ENCODE measurements at regions not wholly inside any gene's neighbourhood (a gene's known extent, or its start where the extent isn't known, plus 50 kb on each side); places are given as distances from the start of the nearest gene placed in this dataset.

DNA sequence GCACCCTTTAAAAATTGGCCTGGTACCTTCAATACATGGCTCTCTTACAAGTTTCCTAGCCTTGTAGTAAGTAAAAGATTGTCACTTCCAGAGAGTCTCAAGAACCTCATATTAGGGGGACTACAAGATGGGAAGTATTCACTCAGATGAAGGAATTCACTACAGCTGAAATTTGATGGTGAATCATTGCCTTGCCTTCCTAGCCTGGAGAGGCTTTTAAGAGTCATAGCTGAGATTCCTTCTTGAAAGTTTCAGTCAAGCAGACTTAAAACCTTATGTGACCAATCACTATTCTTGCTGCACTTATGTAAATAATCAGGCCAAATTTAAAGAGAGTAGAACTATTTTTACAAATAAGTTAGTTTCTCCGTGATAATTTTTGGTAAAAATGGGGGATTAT is 451.6 kb downstream of the TRHDE start:
- intact Hi-C loops (cut with DNase I, micrococcal nuclease): no loop called here
- ATAC-seq (ENCODE audit: poor library complexity) (no peak), DNase-seq (no peak)
- Histone ChIP-seq H3K4me1 (ENCODE audit: insufficient read depth, low read length) (no peaks in the 10 kb centered on the region), H3K4me3 (ENCODE audit: low read length) (no peak overlapping the region), H3K27me3 (ENCODE audit: control insufficient read depth in 1 of 2, insufficient read depth in 2 of 2, low read length in 2 of 2) (no peaks in the 10 kb centered on the region), H3K9me3 (ENCODE audit: control insufficient read depth in 1 of 2, insufficient read depth in 1 of 2, low read length in 2 of 2) (no peaks in the 10 kb centered on the region), H3K36me3 (ENCODE audit: insufficient read depth, low read length) (no peaks in the 10 kb centered on the region), H3K27ac (ENCODE audit: low read depth in 1 of 2, low read length in 2 of 2) (no peak overlapping the region)
- POLR2A ChIA-PET: no interaction called here
- H3K27ac Mint-ChIP-seq: no peak overlapping the region
- CTCF ChIA-PET: no interaction called here
- no peak overlapping the region for H3K4me3 Mint-ChIP-seq
- H3K27me3 Mint-ChIP-seq: no peaks in the 10 kb centered on the region
- TF ChIP-seq, protein P1, sequence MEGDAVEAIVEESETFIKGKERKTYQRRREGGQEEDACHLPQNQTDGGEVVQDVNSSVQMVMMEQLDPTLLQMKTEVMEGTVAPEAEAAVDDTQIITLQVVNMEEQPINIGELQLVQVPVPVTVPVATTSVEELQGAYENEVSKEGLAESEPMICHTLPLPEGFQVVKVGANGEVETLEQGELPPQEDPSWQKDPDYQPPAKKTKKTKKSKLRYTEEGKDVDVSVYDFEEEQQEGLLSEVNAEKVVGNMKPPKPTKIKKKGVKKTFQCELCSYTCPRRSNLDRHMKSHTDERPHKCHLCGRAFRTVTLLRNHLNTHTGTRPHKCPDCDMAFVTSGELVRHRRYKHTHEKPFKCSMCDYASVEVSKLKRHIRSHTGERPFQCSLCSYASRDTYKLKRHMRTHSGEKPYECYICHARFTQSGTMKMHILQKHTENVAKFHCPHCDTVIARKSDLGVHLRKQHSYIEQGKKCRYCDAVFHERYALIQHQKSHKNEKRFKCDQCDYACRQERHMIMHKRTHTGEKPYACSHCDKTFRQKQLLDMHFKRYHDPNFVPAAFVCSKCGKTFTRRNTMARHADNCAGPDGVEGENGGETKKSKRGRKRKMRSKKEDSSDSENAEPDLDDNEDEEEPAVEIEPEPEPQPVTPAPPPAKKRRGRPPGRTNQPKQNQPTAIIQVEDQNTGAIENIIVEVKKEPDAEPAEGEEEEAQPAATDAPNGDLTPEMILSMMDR (IDR thresholded peaks at IDR 0.05): no peak
- H3K36me3 Mint-ChIP-seq (ENCODE audit: low read depth): no peaks in the 10 kb centered on the region
- no peaks in the 10 kb centered on the region for H3K4me1 Mint-ChIP-seq (ENCODE audit: low read depth)
- peaks cover 2% of the 10 kb centered on the region for H3K9me3 Mint-ChIP-seq

DNA sequence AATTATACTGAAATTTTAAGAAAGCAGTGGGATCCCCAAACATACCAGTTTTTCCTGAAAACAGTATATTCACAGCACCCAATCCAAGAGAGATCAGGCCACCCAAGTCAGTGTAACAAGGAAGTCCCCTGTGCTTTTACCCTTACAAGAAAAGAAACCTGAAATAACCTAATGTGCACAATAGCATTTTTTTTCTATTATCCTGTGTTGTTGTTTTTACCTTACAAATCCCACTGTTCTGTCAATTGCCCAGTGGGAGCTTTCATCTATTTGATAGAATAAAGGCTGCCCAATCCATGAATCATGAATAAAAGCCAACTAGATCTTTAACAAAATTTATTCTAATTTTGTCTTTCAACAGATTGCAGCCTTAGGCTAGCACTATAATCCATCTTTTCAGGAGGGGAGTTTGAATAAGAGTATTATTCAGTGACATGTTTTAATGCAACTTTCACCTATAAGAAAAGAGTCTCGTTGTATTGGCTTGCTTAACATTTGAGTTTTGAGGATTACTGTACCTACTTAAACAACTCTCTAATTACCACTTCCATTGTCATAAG is 457.4 kb downstream of the TRHDE start:
- Histone ChIP-seq H3K36me3 (ENCODE audit: insufficient read depth, low read length) (no peaks in the 10 kb centered on the region), H3K9me3 (ENCODE audit: control insufficient read depth in 1 of 2, insufficient read depth in 1 of 2, low read length in 2 of 2) (no peaks in the 10 kb centered on the region), H3K27ac (ENCODE audit: low read depth in 1 of 2, low read length in 2 of 2) (no peak overlapping the region), H3K27me3 (ENCODE audit: control insufficient read depth in 1 of 2, insufficient read depth in 2 of 2, low read length in 2 of 2) (no peaks in the 10 kb centered on the region), H3K4me1 (ENCODE audit: insufficient read depth, low read length) (no peaks in the 10 kb centered on the region), H3K4me3 (ENCODE audit: low read length) (no peak overlapping the region)
- ATAC-seq (ENCODE audit: poor library complexity) (no peak), DNase-seq (no peak)
- no peaks in the 10 kb centered on the region for H3K27me3 Mint-ChIP-seq
- H3K4me1 Mint-ChIP-seq (ENCODE audit: low read depth): no peaks in the 10 kb centered on the region
- CTCF ChIA-PET: no interaction called here
- POLR2A ChIA-PET: no interaction called here
- intact Hi-C loops (cut with DNase I, micrococcal nuclease): no loop called here
- peaks cover 4% of the 10 kb centered on the region for H3K9me3 Mint-ChIP-seq
- no peak overlapping the region for H3K27ac Mint-ChIP-seq
- H3K36me3 Mint-ChIP-seq (ENCODE audit: low read depth): no peaks in the 10 kb centered on the region
- TF ChIP-seq, protein P1 (IDR thresholded peaks at IDR 0.05): no peak
- H3K4me3 Mint-ChIP-seq: no peak overlapping the region

DNA sequence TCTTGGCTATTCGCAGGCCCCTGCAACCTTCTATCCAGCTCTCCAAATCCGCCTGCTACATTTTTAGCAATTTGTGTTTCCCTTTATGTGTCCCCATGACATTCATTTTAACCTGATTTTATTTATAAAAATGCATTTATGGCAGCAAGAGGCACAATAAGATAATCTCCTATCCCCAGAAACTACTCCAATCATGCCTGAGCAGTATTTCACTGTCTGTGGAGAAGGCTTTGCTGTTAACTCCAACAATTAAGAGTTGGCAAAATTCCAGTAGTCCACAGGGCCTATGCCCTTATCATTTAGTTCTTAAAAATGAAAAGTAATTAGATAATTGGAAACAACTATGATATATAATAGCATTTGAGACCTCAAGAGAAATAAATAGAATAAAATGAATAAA is 462.4 kb downstream of the TRHDE start:
- H3K27ac Mint-ChIP-seq: no peak overlapping the region
- Histone ChIP-seq H3K36me3 (ENCODE audit: insufficient read depth, low read length) (no peaks in the 10 kb centered on the region), H3K4me1 (ENCODE audit: insufficient read depth, low read length) (no peaks in the 10 kb centered on the region), H3K27ac (ENCODE audit: low read depth in 1 of 2, low read length in 2 of 2) (no peak overlapping the region), H3K27me3 (ENCODE audit: control insufficient read depth in 1 of 2, insufficient read depth in 2 of 2, low read length in 2 of 2) (no peaks in the 10 kb centered on the region), H3K4me3 (ENCODE audit: low read length) (no peak overlapping the region), H3K9me3 (ENCODE audit: control insufficient read depth in 1 of 2, insufficient read depth in 1 of 2, low read length in 2 of 2) (no peaks in the 10 kb centered on the region)
- CTCF ChIA-PET: no interaction called here
- TF ChIP-seq, protein P1 (IDR thresholded peaks at IDR 0.05): no peak
- no peak overlapping the region for H3K4me3 Mint-ChIP-seq
- H3K27me3 Mint-ChIP-seq: no peaks in the 10 kb centered on the region
- H3K4me1 Mint-ChIP-seq (ENCODE audit: low read depth): no peaks in the 10 kb centered on the region
- intact Hi-C loops (cut with DNase I, micrococcal nuclease): no loop called here
- no peak for ATAC-seq (ENCODE audit: poor library complexity)
- no peaks in the 10 kb centered on the region for H3K9me3 Mint-ChIP-seq
- POLR2A ChIA-PET: no interaction called here
- no peaks in the 10 kb centered on the region for H3K36me3 Mint-ChIP-seq (ENCODE audit: low read depth)
- DNase-seq: no peak
